ENCODE measurements at regions not wholly inside any gene's neighbourhood (a gene's known extent, or its start where the extent isn't known, plus 50 kb on each side); places are given as distances from the start of the nearest gene placed in this dataset.

DNA sequence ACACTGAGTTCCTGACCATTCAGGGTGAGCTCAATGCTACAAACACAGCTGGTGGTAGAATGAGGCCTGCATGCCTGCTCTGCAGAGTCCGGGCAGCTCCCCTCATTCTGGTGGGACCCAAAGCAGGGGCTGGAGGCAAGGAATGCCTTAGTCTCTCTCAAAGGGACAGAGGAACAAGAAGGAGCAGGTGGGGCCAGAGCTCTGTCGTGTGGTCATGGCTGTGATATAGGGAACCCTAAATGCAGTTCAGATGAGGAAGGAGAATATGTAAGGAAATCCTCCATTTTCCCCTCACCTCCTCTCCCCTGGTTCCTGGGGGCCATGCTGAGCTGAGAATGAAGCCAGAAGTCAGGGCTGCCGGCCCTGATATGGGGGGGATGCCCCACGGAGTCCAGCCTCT, 334.3 kb downstream of the CYP26B1 start:
- TF ChIP-seq GATA2 (IDR thresholded peaks at IDR 0.05; ENCODE audit: low read depth, low read length) = no peak
- TF ChIP-seq GATA3 (IDR thresholded peaks at IDR 0.05; ENCODE audit: low read depth, low read length) = no peak

DNA sequence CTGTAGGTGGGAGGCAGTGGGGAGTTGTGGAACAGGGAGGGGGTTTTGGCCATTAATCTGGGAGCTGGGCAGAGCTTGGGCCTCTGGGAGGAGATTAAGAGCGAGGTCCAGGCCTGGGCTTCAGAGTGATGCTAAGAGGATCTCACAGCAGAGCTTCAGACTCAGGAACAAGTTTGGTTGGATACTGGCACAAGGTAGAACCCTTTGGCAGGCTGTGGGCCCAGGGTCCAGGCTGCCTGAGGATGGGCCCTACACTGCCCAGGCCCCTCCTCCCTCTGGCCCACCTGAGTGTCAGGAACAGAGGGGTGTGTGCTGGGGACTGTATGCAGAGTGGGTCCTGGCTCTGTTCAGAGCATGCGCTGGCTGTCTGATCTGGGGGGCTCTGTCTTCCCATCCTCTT, 334.9 kb downstream of the CYP26B1 start:
- no peak for TF ChIP-seq GATA3 (IDR thresholded peaks at IDR 0.05; ENCODE audit: low read depth, low read length)

DNA sequence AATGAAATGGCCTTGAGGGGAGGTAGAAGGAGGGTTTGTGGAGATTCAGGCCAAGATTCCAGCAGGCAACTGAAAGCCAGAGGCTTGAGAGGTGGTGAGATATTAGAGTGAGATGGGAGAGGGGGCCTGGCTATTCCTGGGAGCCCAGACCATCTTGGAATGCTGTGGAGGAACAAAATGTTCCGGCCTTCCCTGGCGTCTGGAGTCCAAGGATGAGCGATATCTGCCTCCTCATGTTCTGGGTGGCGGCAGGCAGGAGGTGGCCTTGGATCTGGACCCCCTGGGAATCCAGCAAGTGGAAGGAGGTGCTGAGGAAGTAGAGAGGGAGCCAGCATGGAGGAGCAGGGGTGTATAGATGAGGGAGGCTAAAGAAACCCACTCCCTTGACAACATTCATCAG, 335.9 kb downstream of the CYP26B1 start:
- no peak for TF ChIP-seq GATA3 (IDR thresholded peaks at IDR 0.05; ENCODE audit: low read depth, low read length)
- TF ChIP-seq GATA2 (IDR thresholded peaks at IDR 0.05; ENCODE audit: low read depth, low read length) = no peak

DNA sequence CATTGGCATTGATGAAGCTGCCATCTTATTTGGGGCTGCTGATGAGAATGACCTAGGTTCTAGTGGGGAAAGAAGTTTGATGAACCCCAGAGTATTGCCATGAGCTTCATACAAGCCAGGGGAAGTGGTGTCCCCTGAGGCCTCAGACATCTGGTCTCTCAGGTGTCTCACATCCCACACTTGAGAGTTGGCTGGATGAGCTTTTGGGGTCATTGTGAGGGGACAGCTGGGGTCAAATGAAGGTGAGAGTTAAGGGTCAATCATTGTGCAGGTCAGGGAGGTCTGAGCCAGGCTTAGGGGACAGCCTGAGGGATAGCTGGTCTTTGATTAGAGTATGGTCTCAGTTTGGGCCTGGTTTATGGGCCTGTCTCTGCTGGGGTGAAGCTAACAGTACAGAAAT, 336.5 kb downstream of the CYP26B1 start:
- TF ChIP-seq GATA3 (IDR thresholded peaks at IDR 0.05; ENCODE audit: low read depth, low read length) (no peak), GATA2 (IDR thresholded peaks at IDR 0.05; ENCODE audit: low read depth, low read length) (no peak)

DNA sequence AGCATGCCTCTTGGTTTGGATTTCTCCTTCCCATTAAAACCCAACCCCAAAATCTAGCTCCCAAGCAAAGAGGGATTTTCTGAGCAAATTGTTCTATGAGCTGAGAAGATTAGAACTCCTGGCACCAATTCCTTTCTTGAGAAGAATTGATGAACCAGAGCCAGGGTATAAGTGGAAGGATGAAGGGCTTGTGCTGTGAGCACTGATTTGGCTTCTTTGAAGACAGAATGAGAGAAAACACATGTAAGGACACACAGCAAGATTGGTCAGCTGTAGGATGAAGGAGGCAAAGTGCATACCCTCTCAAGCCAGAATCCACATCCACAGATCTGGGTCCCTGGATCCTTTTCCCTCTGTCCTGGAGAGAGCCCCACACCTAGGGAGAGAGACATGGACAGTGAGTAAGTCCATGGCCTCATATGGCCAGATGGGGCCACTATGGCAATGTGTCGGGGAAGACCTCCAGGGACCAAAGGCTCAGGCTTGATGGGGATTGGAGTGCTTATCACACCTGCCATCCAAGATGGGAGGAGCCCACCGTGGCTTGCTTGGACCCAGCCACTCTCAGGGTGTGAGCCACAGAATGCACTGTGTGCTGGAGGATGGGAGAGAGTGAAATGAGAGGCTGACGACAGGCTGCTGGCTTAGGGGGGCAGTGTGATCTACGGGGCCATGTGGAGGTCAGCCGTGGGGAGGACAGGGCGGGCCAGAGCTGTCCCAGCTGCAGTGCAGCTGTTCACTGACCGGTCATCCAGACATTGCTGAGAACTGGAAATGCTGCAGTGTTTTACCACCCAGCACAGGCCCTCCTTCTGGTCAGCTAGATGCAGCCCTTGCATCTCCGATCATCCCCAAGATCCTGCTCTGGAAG, 339.8 kb downstream of the CYP26B1 start:
- no peak for TF ChIP-seq GATA3 (IDR thresholded peaks at IDR 0.05; ENCODE audit: low read depth, low read length)
- no peak for TF ChIP-seq GATA2 (IDR thresholded peaks at IDR 0.05; ENCODE audit: low read depth, low read length)

DNA sequence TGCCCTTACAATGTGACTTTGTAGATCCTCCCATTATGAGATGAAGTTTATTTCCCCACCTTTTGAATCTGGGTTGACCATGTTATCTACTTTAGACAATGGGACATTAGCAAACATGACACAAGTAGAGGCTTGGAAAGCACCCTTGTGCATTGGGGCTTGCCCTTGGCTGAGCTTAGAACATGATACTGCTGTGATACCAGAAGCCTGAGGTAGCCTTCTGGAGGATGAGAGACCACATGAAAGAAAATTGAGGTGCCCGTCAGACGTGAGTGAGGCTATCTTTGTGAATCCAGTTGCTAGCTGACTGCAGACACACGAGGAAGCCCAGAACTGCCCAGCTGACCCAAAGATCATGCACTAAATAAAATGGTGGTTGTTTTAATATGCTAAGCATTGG, 341.2 kb downstream of the CYP26B1 start:
- TF ChIP-seq GATA2 (IDR thresholded peaks at IDR 0.05; ENCODE audit: low read depth, low read length) (no peak), GATA3 (IDR thresholded peaks at IDR 0.05; ENCODE audit: low read depth, low read length) (no peak)

DNA sequence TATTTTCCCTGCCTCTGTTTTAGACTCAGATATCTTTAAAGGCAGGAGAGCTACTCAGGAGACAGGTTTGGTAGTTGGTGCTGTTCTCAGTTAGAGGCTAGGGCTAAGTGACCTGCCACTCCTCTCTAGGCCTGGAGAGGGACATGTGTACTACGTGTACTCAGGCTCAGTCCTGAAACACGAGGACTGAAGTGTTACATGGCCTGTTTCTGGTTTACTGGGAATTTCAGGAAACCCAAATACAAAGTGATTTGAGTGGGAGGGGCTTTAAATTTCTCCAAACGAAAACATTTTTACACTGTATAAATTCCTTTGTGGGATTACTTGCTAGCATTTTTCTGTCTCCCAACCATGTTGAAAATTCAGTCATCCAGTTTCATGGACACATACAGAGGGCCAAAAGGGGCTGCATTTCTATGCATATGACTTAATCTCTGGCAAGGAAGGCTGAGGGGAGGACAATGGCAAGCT, 343.3 kb downstream of the CYP26B1 start:
- TF ChIP-seq GATA2 (IDR thresholded peaks at IDR 0.05; ENCODE audit: low read depth, low read length) (no peak), GATA3 (IDR thresholded peaks at IDR 0.05; ENCODE audit: low read depth, low read length) (no peak)

DNA sequence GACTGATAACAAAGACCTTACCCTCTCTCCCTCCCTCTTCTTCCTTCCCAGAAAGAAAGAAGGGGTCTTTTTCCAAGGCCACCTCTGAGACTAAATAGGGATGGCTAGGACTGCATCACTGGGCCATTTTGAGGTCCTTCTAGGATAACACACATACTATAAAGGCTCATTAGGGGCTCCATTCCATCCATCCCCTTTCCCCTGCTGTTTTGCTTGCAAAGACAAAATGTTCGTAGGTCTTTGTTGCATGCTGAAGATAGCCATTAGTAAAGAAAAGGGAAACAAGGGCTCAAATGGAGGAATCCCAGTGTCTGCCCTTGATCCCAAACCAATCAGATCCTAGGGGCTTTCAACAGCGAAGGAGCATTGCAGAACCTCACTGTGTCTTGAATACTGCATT, 344.3 kb downstream of the CYP26B1 start:
- TF ChIP-seq GATA3 (IDR thresholded peaks at IDR 0.05; ENCODE audit: low read depth, low read length) = no peak
- no peak for TF ChIP-seq GATA2 (IDR thresholded peaks at IDR 0.05; ENCODE audit: low read depth, low read length)

DNA sequence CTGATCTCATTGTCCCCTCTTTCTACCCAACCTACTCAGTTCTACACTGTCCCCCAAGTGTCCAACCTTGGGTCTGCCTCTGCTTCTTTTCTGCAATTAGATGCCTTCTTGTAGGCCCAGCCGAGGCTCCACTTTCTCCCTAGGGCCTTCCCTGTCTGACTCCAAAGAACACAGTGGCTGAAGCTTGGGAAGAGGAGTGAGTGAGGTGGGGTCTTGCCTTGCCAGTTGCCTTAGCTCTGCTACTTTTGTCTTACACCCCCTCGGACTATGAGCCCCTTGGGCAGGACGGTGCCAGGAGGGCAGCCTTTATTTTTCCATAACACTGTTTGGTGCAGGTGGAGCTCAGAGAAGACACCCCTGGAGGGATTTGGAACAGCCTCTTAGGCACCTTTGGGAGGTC, 345.1 kb downstream of the CYP26B1 start:
- no peak for TF ChIP-seq GATA3 (IDR thresholded peaks at IDR 0.05; ENCODE audit: low read depth, low read length)
- TF ChIP-seq GATA2 (IDR thresholded peaks at IDR 0.05; ENCODE audit: low read depth, low read length) = no peak

DNA sequence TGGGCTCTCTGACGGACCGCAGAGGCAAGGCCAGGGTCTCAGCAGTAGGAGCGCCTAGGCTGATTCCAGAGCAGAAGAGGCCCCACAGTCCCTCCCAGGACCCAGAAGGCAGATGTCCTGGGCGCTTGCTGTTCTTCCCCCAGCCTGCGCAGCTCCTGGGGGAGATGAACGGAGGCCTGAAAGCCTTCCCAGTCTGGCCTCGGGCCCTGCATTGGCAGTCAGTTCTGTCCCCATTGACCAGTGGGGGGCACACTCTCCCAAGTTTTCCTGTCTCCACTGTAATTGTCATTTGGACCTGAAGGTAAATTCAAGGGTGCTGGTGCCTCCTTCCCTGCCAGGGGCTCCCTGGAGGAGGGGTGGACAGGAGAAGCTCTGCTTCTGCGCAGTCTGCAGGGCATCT, 345.7 kb downstream of the CYP26B1 start:
- TF ChIP-seq GATA2 (IDR thresholded peaks at IDR 0.05; ENCODE audit: low read depth, low read length) (no peak), GATA3 (IDR thresholded peaks at IDR 0.05; ENCODE audit: low read depth, low read length) (no peak)

DNA sequence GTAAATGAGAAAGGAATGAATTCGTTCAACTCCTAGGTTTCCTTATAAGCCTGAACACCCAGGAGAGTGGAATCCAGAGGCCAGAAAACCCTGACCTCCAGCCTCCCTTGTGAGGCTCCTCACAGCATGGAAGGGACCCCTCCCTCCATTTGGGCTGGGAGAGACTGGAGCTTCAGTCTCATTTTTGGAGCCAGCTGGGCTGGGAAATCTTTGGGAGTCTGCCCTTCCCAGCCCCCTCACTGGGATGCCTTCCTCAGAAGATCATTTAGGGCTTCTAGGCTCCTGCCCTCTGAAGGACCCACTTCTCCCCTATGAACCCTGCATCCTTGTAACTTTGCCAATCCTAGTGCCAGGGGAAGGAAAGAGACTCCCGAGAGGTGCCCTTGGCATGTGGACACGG, 346.1 kb downstream of the CYP26B1 start:
- TF ChIP-seq GATA2 (IDR thresholded peaks at IDR 0.05; ENCODE audit: low read depth, low read length) = no peak
- TF ChIP-seq GATA3 (IDR thresholded peaks at IDR 0.05; ENCODE audit: low read depth, low read length) = no peak

DNA sequence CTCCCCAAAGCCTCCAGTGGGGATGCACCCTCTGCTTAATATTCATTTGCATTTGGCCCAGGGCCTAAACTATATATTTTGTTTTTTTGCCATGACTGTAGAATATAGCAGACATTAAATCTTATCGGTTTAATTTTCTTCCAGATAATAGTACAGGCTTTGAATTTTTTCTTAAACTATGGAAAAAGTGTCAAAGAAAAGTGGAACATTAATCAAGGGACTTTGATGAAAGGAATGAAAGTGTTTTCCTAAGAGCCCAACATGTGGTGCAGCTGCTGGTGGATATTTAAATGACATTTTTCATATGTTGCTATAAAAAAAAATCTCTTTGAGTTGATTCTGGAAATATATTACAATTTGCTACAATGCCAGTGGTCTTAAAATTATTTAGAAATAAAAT, 346.8 kb downstream of the CYP26B1 start:
- TF ChIP-seq GATA2 (IDR thresholded peaks at IDR 0.05; ENCODE audit: low read depth, low read length) (no peak), GATA3 (IDR thresholded peaks at IDR 0.05; ENCODE audit: low read depth, low read length) (no peak)

DNA sequence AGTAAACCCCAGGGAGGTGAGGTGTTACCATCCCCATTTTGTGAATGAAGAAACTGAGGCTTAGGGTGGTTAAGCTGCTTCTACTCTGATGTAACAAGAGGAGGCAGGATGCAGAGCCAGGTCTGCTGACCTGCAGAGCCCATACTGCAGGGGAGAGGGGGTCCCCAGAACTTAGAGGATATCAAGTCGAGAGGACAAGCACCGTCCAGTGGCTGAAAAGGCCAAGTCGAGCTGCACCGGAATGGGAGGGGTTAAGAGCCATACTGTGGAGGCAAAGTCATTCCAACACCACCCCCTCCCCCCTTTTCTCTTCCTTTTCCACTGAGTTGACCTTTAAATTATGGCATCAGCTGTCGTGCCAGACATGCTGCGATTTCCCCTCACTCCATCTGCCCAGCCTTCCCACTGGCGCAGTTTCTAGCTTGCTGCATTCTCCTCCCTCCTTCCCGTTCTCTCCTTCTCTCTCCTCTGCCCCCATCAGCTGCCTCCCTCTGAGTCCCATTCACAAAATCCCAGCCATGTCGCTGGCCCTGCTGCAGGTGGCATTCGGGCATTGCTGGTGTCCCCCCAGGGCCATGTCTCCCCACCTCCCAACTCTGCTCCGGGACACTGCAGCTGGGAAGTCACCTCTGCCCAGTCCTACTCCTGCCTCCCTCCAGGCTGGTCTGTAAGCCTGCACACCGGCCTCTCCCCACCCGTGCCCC, 346.9 kb downstream of the DYSF start:
- no peak for TF ChIP-seq GATA3 (IDR thresholded peaks at IDR 0.05; ENCODE audit: low read depth, low read length)
- no peak for TF ChIP-seq GATA2 (IDR thresholded peaks at IDR 0.05; ENCODE audit: low read depth, low read length)

DNA sequence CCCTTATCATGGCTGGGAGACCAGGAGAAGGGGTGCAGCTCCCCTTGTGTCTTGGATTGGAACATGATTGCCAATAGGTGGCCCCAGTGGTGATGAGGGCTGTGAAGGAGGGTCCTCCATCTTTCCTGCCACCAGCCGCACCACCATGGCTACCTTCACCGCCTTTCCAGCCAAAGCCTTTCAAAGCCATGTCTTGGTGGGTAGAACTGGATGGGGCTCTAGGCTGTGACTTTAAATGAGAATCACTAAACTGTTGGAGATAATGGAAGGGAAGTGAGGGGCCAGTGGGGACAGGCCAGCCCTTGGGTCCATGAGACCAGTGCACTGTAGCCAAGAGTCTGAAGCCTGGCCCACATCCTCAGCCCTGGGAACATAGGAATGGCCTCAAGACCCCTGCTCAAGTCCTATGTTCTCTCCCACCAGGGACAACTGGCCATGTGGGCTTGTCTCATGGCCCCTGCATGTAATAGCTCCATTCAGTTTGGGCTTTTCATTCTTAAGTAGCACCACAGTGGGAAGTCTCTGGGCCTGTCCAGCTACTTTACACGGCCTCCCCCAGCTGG, 345.7 kb downstream of the DYSF start:
- TF ChIP-seq GATA3 (IDR thresholded peaks at IDR 0.05; ENCODE audit: low read depth, low read length) (no peak), GATA2 (IDR thresholded peaks at IDR 0.05; ENCODE audit: low read depth, low read length) (no peak)
